ENCODE measurements at regions not wholly inside any gene's neighbourhood (a gene's known extent, or its start where the extent isn't known, plus 50 kb on each side); places are given as distances from the start of the nearest gene placed in this dataset.
A peak's percentile ranks its signal among the peaks of the same experiment; 100 is the strongest.

DNA sequence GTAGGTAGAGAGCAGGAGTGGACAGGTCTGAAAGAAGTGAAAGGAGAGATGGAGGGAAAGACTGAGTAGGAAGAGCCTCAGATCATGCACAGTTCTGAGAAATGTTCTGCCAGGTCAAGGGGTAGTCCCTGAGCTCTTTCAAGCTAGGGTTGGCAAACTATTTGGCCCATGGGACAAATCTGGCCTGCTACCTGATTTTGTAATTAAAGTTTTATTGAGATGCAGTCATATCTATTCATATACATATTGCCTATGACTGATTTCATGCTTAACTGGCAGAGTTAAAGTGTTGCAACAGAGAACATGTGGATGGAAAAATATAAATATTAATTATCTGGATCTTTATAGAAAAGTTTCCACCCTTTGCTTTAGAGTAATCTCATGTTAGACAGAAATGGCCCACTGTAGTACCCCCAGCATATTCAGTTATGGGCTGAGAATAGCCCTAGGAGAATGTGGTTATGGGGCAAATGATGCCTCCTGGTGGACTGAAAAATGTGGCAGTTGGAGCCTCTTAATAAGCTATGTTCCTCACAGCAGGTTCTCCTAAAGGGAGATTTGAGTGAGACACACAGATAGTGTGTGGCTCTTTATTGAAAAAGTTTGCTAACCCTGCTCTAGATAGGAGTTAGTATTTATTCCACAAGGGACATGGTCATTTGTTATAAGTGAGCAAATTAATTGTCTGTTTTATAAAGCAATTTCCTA, 476.9 kb downstream of the LRIG3 start:
- Histone ChIP-seq H3K27ac (no peak overlapping the region), H3K4me3 (no peak overlapping the region), H3K36me3 (no peaks in the 10 kb centered on the region), H3K9me3 (no peaks in the 10 kb centered on the region), H3K4me1 (peaks cover 0 to 4% (median 0%) of the 10 kb centered on the region in 4 donors), H3K27me3 (no peaks in the 10 kb centered on the region)
- DNase-seq: no peak
- TF ChIP-seq, protein P1, sequence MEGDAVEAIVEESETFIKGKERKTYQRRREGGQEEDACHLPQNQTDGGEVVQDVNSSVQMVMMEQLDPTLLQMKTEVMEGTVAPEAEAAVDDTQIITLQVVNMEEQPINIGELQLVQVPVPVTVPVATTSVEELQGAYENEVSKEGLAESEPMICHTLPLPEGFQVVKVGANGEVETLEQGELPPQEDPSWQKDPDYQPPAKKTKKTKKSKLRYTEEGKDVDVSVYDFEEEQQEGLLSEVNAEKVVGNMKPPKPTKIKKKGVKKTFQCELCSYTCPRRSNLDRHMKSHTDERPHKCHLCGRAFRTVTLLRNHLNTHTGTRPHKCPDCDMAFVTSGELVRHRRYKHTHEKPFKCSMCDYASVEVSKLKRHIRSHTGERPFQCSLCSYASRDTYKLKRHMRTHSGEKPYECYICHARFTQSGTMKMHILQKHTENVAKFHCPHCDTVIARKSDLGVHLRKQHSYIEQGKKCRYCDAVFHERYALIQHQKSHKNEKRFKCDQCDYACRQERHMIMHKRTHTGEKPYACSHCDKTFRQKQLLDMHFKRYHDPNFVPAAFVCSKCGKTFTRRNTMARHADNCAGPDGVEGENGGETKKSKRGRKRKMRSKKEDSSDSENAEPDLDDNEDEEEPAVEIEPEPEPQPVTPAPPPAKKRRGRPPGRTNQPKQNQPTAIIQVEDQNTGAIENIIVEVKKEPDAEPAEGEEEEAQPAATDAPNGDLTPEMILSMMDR (IDR thresholded peaks at IDR 0.05): peak; percentile 29 to 32
- intact Hi-C loops (cut with DNase I; ENCODE audit: low total_unique reads): no loop called here

DNA sequence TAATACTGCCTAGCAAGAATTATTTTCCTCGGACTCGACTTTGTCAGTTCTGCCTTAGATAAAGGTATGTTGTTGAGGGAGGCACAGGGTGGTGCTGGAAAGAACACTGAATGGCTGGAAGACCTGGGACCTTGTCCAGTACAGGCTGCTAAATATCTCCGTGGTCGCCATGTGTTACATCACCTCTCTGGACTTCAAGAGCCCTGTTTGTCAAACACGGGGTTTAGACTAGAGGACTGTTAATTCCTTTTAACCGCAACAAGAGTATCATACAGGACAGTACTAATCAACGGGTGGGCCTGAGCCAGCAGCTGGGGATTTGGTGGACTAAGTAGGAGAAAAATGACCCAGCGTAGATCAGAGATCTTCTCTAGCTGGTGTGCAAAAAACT, 476.3 kb downstream of the LRIG3 start:
- no peak for DNase-seq
- no peaks in the 10 kb centered on the region for H3K9me3 ChIP-seq
- intact Hi-C loops (cut with DNase I; ENCODE audit: low total_unique reads): no loop called here
- TF ChIP-seq, protein P1 (IDR thresholded peaks at IDR 0.05): no peak
- H3K36me3 ChIP-seq: no peaks in the 10 kb centered on the region
- no peak overlapping the region for H3K4me3 ChIP-seq
- no peaks in the 10 kb centered on the region for H3K27me3 ChIP-seq
- no peak overlapping the region for H3K27ac ChIP-seq
- H3K4me1 ChIP-seq: peaks cover 0 to 4% (median 0%) of the 10 kb centered on the region in 4 donors

DNA sequence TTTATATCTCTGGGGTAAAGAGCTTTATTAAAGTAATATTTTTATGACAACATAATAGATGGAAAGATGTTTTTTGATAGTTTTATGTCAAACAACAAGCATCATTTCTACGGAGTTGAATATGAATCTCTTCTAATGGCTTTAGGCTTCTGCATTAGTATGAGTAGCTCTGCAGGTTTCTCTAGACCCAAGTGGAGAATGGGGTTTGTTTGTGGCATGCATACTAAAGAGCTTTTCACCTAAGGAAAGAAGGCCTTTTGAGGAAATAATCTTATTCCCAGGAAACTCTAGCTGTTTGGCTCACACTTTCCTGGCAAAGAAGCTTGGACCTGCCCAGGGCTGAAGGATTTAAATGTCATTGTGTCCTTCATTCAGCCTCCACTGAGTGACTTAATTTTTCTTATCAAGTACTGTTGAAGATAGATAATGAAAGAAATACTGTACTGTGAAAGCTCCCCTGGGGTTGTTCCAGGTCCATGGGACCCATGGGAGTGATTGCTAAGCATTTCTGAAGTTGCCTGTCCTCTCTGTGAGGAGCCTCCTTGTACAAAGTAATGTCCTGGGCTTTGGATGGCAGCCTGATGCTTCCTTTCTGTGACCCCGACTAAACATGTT, 469.3 kb downstream of the LRIG3 start:
- TF ChIP-seq, protein P1 (IDR thresholded peaks at IDR 0.05): no peak
- peaks cover 0 to 19% (median 2%) of the 10 kb centered on the region in 4 donors for H3K4me1 ChIP-seq
- H3K9me3 ChIP-seq: no peaks in the 10 kb centered on the region
- no peaks in the 10 kb centered on the region for H3K36me3 ChIP-seq
- intact Hi-C loops (cut with DNase I; ENCODE audit: low total_unique reads): no loop called here
- H3K27me3 ChIP-seq: no peaks in the 10 kb centered on the region
- H3K4me3 ChIP-seq: no peak overlapping the region
- H3K27ac ChIP-seq: no peak overlapping the region
- DNase-seq: no peak

DNA sequence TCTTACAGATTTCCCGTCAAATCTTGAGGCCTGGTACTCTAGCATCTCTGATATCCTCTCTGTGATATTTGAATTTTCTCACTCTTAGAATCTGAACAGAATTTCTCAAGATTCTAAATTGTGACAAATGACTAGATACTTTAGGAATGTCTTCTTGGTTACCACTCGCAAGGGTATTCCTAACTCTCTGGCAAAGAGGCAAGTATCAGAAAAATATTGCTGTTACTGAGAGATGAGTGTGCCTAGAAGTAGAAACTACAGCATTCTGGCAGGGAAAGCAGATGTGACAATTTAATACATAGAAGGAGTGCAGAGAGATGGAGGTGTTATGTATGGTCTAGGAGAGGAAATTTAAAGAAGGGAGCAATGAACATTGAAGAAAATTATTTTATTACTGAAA, 467.8 kb downstream of the LRIG3 start:
- H3K27ac ChIP-seq: no peak overlapping the region
- no peaks in the 10 kb centered on the region for H3K36me3 ChIP-seq
- TF ChIP-seq, protein P1 (IDR thresholded peaks at IDR 0.05): no peak
- no peaks in the 10 kb centered on the region for H3K9me3 ChIP-seq
- no peaks in the 10 kb centered on the region for H3K27me3 ChIP-seq
- peaks cover 0 to 19% (median 2%) of the 10 kb centered on the region in 4 donors for H3K4me1 ChIP-seq
- H3K4me3 ChIP-seq: no peak overlapping the region
- DNase-seq: no peak
- intact Hi-C loops (cut with DNase I; ENCODE audit: low total_unique reads): no loop called here

DNA sequence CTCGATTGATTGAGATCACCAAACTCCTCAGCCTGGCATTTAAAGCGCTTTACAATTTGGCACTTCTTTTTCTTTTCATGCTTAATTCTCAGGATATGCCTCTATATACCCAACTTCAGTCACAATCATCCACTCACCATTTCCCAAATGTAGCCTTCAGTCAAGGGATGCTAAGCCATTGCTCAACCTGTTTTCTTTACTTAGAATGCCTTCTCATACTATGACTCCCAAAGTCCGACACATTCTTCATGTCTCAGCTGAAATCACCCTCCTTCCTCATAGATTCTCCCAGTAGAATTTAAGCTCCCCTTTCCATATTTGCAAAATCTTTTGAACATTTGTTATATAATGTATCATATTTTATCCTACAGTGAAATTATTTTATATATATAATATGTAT, 467.0 kb downstream of the LRIG3 start:
- Histone ChIP-seq H3K27ac (no peak overlapping the region), H3K4me1 (peaks cover 0 to 19% (median 2%) of the 10 kb centered on the region in 4 donors), H3K27me3 (no peaks in the 10 kb centered on the region), H3K36me3 (no peaks in the 10 kb centered on the region), H3K9me3 (no peaks in the 10 kb centered on the region), H3K4me3 (no peak overlapping the region)
- DNase-seq: no peak
- intact Hi-C loops (cut with DNase I; ENCODE audit: low total_unique reads): no loop called here
- TF ChIP-seq, protein P1 (IDR thresholded peaks at IDR 0.05): no peak
